GM18526 (cell line): ENCODE measurements at regions not wholly inside any gene's neighbourhood (a gene's known extent, or its start where the extent isn't known, plus 50 kb on each side); places are given as distances from the start of the nearest gene placed in this dataset.

Experiments used
- POLR2A ChIP-seq: IDR thresholded peaks from 3 replicates; pipeline ENCODE4 v1.6.1; 2011; ENCODE audit not compliant: insufficient read length; ENCODE audit errors: extremely low read depth

GRCh38 chr2:120861576-120862191 lies 126.0 kb downstream of the GLI2 start:
- TF ChIP-seq POLR2A: no peak

GRCh38 chr2:120862201-120863060 lies 126.8 kb downstream of the GLI2 start:
- no peak for TF ChIP-seq POLR2A

- no peak for TF ChIP-seq POLR2A
Observed at GRCh38 chr2:120863146-120863545, 127.5 kb downstream of the GLI2 start.

- TF ChIP-seq POLR2A: no peak
Observed at GRCh38 chr2:120863661-120864320, 128.1 kb downstream of the GLI2 start.

GRCh38 chr2:120864981-120865380 lies 129.3 kb downstream of the GLI2 start:
- no peak for TF ChIP-seq POLR2A

- no peak for TF ChIP-seq POLR2A
Observed at GRCh38 chr2:120865656-120866055, 130.0 kb downstream of the GLI2 start.

- no peak for TF ChIP-seq POLR2A
Observed at GRCh38 chr2:120866071-120866470, 130.4 kb downstream of the GLI2 start.

- TF ChIP-seq POLR2A: no peak
Observed at GRCh38 chr2:120866483-120867140, 130.9 kb downstream of the GLI2 start.

GRCh38 chr2:120867290-120868241 lies 131.9 kb downstream of the GLI2 start:
- no peak for TF ChIP-seq POLR2A

- TF ChIP-seq POLR2A: no peak
Observed at GRCh38 chr2:120868366-120868765, 132.7 kb downstream of the GLI2 start.

GRCh38 chr2:120869036-120869729 lies 133.5 kb downstream of the GLI2 start:
- no peak for TF ChIP-seq POLR2A

- TF ChIP-seq POLR2A: no peak
Observed at GRCh38 chr2:120869730-120870466, 134.2 kb downstream of the GLI2 start.

- TF ChIP-seq POLR2A: no peak
Observed at GRCh38 chr2:120870467-120870788, 134.8 kb downstream of the GLI2 start.
